GM19043 (cell line): ENCODE measurements at regions not wholly inside any gene's neighbourhood (a gene's known extent, or its start where the extent isn't known, plus 50 kb on each side); places are given as distances from the start of the nearest gene placed in this dataset.

Source experiments
- ATAC-seq: cut with Tn5 transposase; IDR thresholded peaks from one replicate; pipeline ENCODE4 v1.9.1; 2021; ENCODE audit warnings: low read depth; ENCODE audit not compliant: unreplicated experiment

GRCh38 chr12:69059465-69060457 is 126.8 kb upstream of the CPM start:
- ATAC-seq: no peak

- ATAC-seq: no peak
Observed at GRCh38 chr12:69061574-69061973, 128.6 kb upstream of the CPM start.

- ATAC-seq: no peak
Observed at GRCh38 chr12:69062621-69063237, 129.8 kb upstream of the CPM start.

GRCh38 chr12:69064734-69065443 is 131.9 kb upstream of the CPM start:
- ATAC-seq: no peak

- no peak for ATAC-seq
Observed at GRCh38 chr12:69065775-69066174, 132.8 kb upstream of the CPM start.

GRCh38 chr12:69066492-69067373 is 133.8 kb upstream of the CPM start:
- no peak for ATAC-seq

GRCh38 chr12:69067713-69068112 is 134.7 kb upstream of the CPM start:
- no peak for ATAC-seq

GRCh38 chr12:69068448-69068847 is 135.5 kb upstream of the CPM start:
- ATAC-seq: no peak

- no peak for ATAC-seq
Observed at GRCh38 chr12:69069479-69069878, 136.5 kb upstream of the CPM start.

- ATAC-seq: peak; percentile 85
Observed at GRCh38 chr12:69070319-69071090, 137.5 kb upstream of the CPM start.

GRCh38 chr12:69071091-69071370 is 138.1 kb upstream of the CPM start:
- no peak for ATAC-seq

- ATAC-seq: no peak
Observed at GRCh38 chr12:69073035-69073434, 140.1 kb upstream of the CPM start.

GRCh38 chr12:69074556-69075349 is 141.8 kb upstream of the CPM start:
- ATAC-seq: no peak

- ATAC-seq: no peak
Observed at GRCh38 chr12:69083689-69084088, 150.7 kb upstream of the CPM start.

GRCh38 chr12:69084816-69085378 is 151.9 kb upstream of the CPM start:
- no peak for ATAC-seq

GRCh38 chr12:69085852-69086251 is 152.9 kb upstream of the CPM start:
- no peak for ATAC-seq

- ATAC-seq: no peak
Observed at GRCh38 chr12:69087986-69088385, 151.4 kb upstream of the CPSF6 start.

- ATAC-seq: no peak
Observed at GRCh38 chr12:69090722-69091121, 148.6 kb upstream of the CPSF6 start.
